ENCODE measurements at regions not wholly inside any gene's neighbourhood (a gene's known extent, or its start where the extent isn't known, plus 50 kb on each side); places are given as distances from the start of the nearest gene placed in this dataset.

DNA sequence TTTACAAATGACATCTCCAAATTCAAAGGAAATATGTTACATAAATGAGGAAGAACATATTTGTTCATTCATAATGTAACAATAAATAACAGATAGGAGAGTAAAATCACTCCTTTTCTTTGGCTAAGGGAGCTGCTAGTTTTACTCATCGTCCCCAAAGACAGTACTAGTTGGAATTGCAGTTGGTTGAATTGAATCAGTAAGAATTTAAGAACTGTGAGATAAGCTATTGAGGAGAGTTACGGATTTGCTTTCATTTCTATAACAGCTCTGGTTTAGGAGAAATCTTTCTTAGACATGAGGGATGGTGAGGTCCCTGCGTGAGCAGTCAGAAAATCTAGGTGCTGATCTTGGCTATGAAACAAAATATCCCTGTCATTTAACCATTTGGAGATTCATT, 402.8 kb downstream of the AEBP2 start:
- no peak overlapping the region for H3K27ac ChIP-seq (ENCODE audit: low read depth, low read length)
- no peak overlapping the region for H4K8ac ChIP-seq (ENCODE audit: low read depth, low read length)
- no peak overlapping the region for H3K4ac ChIP-seq (ENCODE audit: low read depth, low read length)
- H3K14ac ChIP-seq (ENCODE audit: low read length), result no peak overlapping the region
- no peak overlapping the region for H3K9ac ChIP-seq (ENCODE audit: low read length)
- no peaks in the 10 kb centered on the region for H3K36me3 ChIP-seq (ENCODE audit: control insufficient read depth in 1 of 2, insufficient read depth in 2 of 2, low read length in 2 of 2)
- H2BK5ac ChIP-seq (ENCODE audit: low read depth, low read length, poor library complexity), result no peak overlapping the region
- no peaks in the 10 kb centered on the region for H3K27me3 ChIP-seq (ENCODE audit: insufficient read depth, low read length)
- no peak for DNase-seq
- H2BK12ac ChIP-seq (ENCODE audit: low read length), result no peak overlapping the region
- H3K4me2 ChIP-seq (ENCODE audit: low read length), result no peak overlapping the region
- H4K12ac ChIP-seq (ENCODE audit: low read depth, low read length), result no peak overlapping the region
- H3K79me2 ChIP-seq (ENCODE audit: control insufficient read depth, insufficient read depth, low read length, poor library complexity), result no peaks in the 10 kb centered on the region
- peaks cover 0 to 3% of the 10 kb centered on the region in 2 experiments for H3K4me1 ChIP-seq (ENCODE audit: control insufficient read depth in 1 of 2, insufficient read depth in 2 of 2, low read length in 2 of 2)
- H3K79me1 ChIP-seq (ENCODE audit: low read length), result peaks cover 2% of the 10 kb centered on the region
- no peaks in the 10 kb centered on the region for H3K9me3 ChIP-seq (ENCODE audit: insufficient read depth, low read depth, low read length)
- no peak overlapping the region for H2BK120ac ChIP-seq (ENCODE audit: insufficient read depth, low read length, poor library complexity)
- no peak overlapping the region for H3K23ac ChIP-seq (ENCODE audit: low read length)
- H2AK5ac ChIP-seq (ENCODE audit: low read length), result no peak overlapping the region
- H2AFZ ChIP-seq (ENCODE audit: insufficient read depth, low read length, poor library complexity), result no peak overlapping the region
- H3K4me3 ChIP-seq (ENCODE audit: low read depth, low read length), result no peak overlapping the region
- H4K91ac ChIP-seq (ENCODE audit: low read depth, low read length), result no peak overlapping the region
- WGBS (ENCODE audit: extremely low coverage, insufficient coverage, insufficient read length), result no CpG with 5 or more reads among the region's 3 CpGs
- H3K18ac ChIP-seq (ENCODE audit: low read length), result no peak overlapping the region

DNA sequence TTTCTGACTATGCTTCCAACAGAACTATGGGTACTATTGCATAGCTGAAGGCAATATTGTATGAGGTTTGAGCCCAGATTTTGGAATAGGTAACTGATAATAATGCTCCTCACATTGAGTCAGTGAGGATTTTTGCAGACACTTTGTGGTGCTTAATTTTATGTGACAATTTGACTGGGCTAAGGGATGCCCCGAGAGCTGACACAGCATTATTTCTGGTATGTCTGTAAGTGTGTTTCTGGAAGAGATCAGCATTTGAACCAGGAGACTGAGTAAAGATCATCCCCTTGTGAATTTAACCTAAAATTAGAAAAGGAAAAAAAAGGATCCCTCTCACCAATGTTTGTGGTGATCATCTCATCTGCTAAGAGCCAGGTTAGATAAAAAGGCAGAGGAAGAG, 404.9 kb downstream of the AEBP2 start:
- H3K14ac ChIP-seq (ENCODE audit: low read length), result no peak overlapping the region
- H3K4me1 ChIP-seq (ENCODE audit: control insufficient read depth in 1 of 2, insufficient read depth in 2 of 2, low read length in 2 of 2), result peaks cover 0 to 3% of the 10 kb centered on the region in 2 experiments
- no peaks in the 10 kb centered on the region for H3K36me3 ChIP-seq (ENCODE audit: control insufficient read depth in 1 of 2, insufficient read depth in 2 of 2, low read length in 2 of 2)
- H3K9ac ChIP-seq (ENCODE audit: low read length), result no peak overlapping the region
- H4K91ac ChIP-seq (ENCODE audit: low read depth, low read length), result no peak overlapping the region
- peak overlapping the region; percentile 59 for H3K18ac ChIP-seq (ENCODE audit: low read length)
- peak overlapping the region; percentile 50 for H4K12ac ChIP-seq (ENCODE audit: low read depth, low read length)
- peak overlapping the region; percentile 80 for H2BK120ac ChIP-seq (ENCODE audit: insufficient read depth, low read length, poor library complexity)
- no peak overlapping the region for H2AFZ ChIP-seq (ENCODE audit: insufficient read depth, low read length, poor library complexity)
- H3K9me3 ChIP-seq (ENCODE audit: insufficient read depth, low read depth, low read length), result no peaks in the 10 kb centered on the region
- H3K4me2 ChIP-seq (ENCODE audit: low read length), result no peak overlapping the region
- no peaks in the 10 kb centered on the region for H3K79me2 ChIP-seq (ENCODE audit: control insufficient read depth, insufficient read depth, low read length, poor library complexity)
- H3K4me3 ChIP-seq (ENCODE audit: low read depth, low read length), result no peak overlapping the region
- no peak overlapping the region for H3K23ac ChIP-seq (ENCODE audit: low read length)
- no CpG with 5 or more reads among the region's 1 CpG for WGBS (ENCODE audit: extremely low coverage, insufficient coverage, insufficient read length)
- H2BK12ac ChIP-seq (ENCODE audit: low read length), result no peak overlapping the region
- no peak overlapping the region for H4K8ac ChIP-seq (ENCODE audit: low read depth, low read length)
- H2AK5ac ChIP-seq (ENCODE audit: low read length), result no peak overlapping the region
- H3K27me3 ChIP-seq (ENCODE audit: insufficient read depth, low read length), result no peaks in the 10 kb centered on the region
- H3K27ac ChIP-seq (ENCODE audit: low read depth, low read length), result no peak overlapping the region
- no peak overlapping the region for H2BK5ac ChIP-seq (ENCODE audit: low read depth, low read length, poor library complexity)
- peaks cover 4% of the 10 kb centered on the region for H3K79me1 ChIP-seq (ENCODE audit: low read length)
- no peak for DNase-seq
- no peak overlapping the region for H3K4ac ChIP-seq (ENCODE audit: low read depth, low read length)

DNA sequence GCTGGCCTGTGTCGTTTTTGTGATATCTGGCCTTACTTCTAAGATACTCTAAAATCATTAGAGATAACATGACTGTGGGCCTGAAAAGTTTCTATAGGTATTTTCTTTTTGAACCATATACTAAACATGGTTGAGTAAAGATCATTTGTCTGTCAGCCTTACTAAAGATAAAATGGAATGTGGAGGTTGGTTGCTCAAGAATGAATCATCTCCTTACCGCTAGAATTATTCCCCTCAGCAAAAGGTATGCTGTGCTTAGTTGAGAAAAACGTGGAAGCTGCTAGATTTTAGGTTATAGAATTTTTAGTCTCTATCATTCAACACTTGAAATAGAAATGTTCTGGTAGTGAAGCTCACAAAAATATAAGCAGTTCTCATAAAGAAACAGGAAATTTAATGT, 407.3 kb downstream of the AEBP2 start:
- Histone ChIP-seq H2BK5ac (ENCODE audit: low read depth, low read length, poor library complexity) (no peak overlapping the region), H2BK120ac (ENCODE audit: insufficient read depth, low read length, poor library complexity) (no peak overlapping the region), H3K4me2 (ENCODE audit: low read length) (no peak overlapping the region), H4K8ac (ENCODE audit: low read depth, low read length) (no peak overlapping the region), H2AK5ac (ENCODE audit: low read length) (no peak overlapping the region), H3K27me3 (ENCODE audit: insufficient read depth, low read length) (no peaks in the 10 kb centered on the region), H3K79me2 (ENCODE audit: control insufficient read depth, insufficient read depth, low read length, poor library complexity) (no peaks in the 10 kb centered on the region), H3K23ac (ENCODE audit: low read length) (no peak overlapping the region), H3K14ac (ENCODE audit: low read length) (no peak overlapping the region), H3K27ac (ENCODE audit: low read depth, low read length) (no peak overlapping the region), H3K4me1 (ENCODE audit: control insufficient read depth in 1 of 2, insufficient read depth in 2 of 2, low read length in 2 of 2) (peaks cover 2 to 3% of the 10 kb centered on the region in 2 experiments), H4K12ac (ENCODE audit: low read depth, low read length) (no peak overlapping the region), H3K9me3 (ENCODE audit: insufficient read depth, low read depth, low read length) (no peaks in the 10 kb centered on the region), H3K4me3 (ENCODE audit: low read depth, low read length) (no peak overlapping the region), H2BK12ac (ENCODE audit: low read length) (no peak overlapping the region), H3K79me1 (ENCODE audit: low read length) (peaks cover 4% of the 10 kb centered on the region), H3K9ac (ENCODE audit: low read length) (no peak overlapping the region), H3K18ac (ENCODE audit: low read length) (no peak overlapping the region), H2AFZ (ENCODE audit: insufficient read depth, low read length, poor library complexity) (no peak overlapping the region), H3K36me3 (ENCODE audit: control insufficient read depth in 1 of 2, insufficient read depth in 2 of 2, low read length in 2 of 2) (no peaks in the 10 kb centered on the region), H4K91ac (ENCODE audit: low read depth, low read length) (no peak overlapping the region), H3K4ac (ENCODE audit: low read depth, low read length) (no peak overlapping the region)
- no CpG with 5 or more reads among the region's 3 CpGs for WGBS (ENCODE audit: extremely low coverage, insufficient coverage, insufficient read length)
- peak; percentile 19 to 75 for DNase-seq

DNA sequence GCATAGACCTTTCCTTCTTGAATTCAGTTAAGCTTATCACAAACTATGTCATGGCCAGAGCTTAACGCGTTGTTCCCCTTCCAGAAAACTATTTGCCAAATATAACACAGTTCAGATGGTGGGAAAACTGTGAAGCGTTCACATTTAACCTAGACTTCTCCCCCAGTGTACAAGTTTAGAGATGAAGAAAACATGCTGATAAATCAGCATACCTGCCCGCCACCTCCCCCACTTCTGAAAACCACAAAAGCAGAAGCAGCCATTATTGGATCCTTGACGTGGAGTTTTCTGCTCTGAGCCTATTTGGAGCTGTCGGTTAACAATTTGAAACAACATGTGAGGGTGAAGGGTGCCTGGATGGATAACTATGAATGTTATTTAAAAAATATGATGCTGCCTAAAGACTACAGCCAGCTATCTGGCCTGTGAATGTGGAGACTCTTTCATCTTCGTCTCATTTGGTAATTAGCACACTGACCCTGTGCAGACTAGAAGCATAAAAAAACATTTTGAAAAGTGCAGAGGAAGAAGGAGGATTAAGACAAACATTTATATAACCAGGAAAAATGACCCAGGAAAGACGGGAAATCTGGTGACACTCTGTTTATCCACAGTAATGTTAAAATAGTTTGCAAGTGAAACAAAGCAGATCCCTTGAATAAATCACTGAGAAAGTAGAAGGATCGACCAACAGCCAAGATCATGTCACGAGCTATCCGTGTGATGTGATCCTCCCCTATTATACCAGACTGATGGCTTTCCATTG, 408.2 kb downstream of the AEBP2 start:
- H3K9ac ChIP-seq (ENCODE audit: low read length), result no peak overlapping the region
- WGBS (ENCODE audit: extremely low coverage, insufficient coverage, insufficient read length), result no CpG with 5 or more reads among the region's 11 CpGs
- DNase-seq, result peak; percentile 23
- H3K9me3 ChIP-seq (ENCODE audit: insufficient read depth, low read depth, low read length), result no peaks in the 10 kb centered on the region
- H4K91ac ChIP-seq (ENCODE audit: low read depth, low read length), result no peak overlapping the region
- peaks cover 4% of the 10 kb centered on the region for H3K79me1 ChIP-seq (ENCODE audit: low read length)
- H3K4ac ChIP-seq (ENCODE audit: low read depth, low read length), result no peak overlapping the region
- peaks cover 2 to 3% of the 10 kb centered on the region in 2 experiments for H3K4me1 ChIP-seq (ENCODE audit: control insufficient read depth in 1 of 2, insufficient read depth in 2 of 2, low read length in 2 of 2)
- H3K79me2 ChIP-seq (ENCODE audit: control insufficient read depth, insufficient read depth, low read length, poor library complexity), result no peaks in the 10 kb centered on the region
- no peak overlapping the region for H2BK12ac ChIP-seq (ENCODE audit: low read length)
- H2BK5ac ChIP-seq (ENCODE audit: low read depth, low read length, poor library complexity), result no peak overlapping the region
- peak overlapping the region; percentile 21 for H3K4me2 ChIP-seq (ENCODE audit: low read length)
- H2AK5ac ChIP-seq (ENCODE audit: low read length), result no peak overlapping the region
- no peaks in the 10 kb centered on the region for H3K27me3 ChIP-seq (ENCODE audit: insufficient read depth, low read length)
- H4K8ac ChIP-seq (ENCODE audit: low read depth, low read length), result no peak overlapping the region
- peak overlapping the region; percentile 72 for H3K27ac ChIP-seq (ENCODE audit: low read depth, low read length)
- no peak overlapping the region for H3K14ac ChIP-seq (ENCODE audit: low read length)
- no peak overlapping the region for H4K12ac ChIP-seq (ENCODE audit: low read depth, low read length)
- no peak overlapping the region for H3K18ac ChIP-seq (ENCODE audit: low read length)
- H2BK120ac ChIP-seq (ENCODE audit: insufficient read depth, low read length, poor library complexity), result peak overlapping the region; percentile 31
- H2AFZ ChIP-seq (ENCODE audit: insufficient read depth, low read length, poor library complexity), result no peak overlapping the region
- no peak overlapping the region for H3K23ac ChIP-seq (ENCODE audit: low read length)
- no peak overlapping the region for H3K4me3 ChIP-seq (ENCODE audit: low read depth, low read length)
- no peaks in the 10 kb centered on the region for H3K36me3 ChIP-seq (ENCODE audit: control insufficient read depth in 1 of 2, insufficient read depth in 2 of 2, low read length in 2 of 2)
